22Rv1 (cell line): ENCODE measurements at regions not wholly inside any gene's neighbourhood (a gene's known extent, or its start where the extent isn't known, plus 50 kb on each side); places are given as distances from the start of the nearest gene placed in this dataset.
"Not testable (repeated sequence)": the region's sequence is repeated elsewhere in the genome, so short reads cannot be mapped to it uniquely, and the experiment has no call there.

ENCODE experiments used
- CTCF ChIP-seq: fragments of 450-650 bp; IDR thresholded peaks from 2 replicates; pipeline ENCODE4 v1.5.1; 2017; ENCODE audit warnings: mild to moderate bottlenecking
- ZFX ChIP-seq: fragments of 450-650 bp; IDR thresholded peaks from 2 replicates; pipeline ENCODE4 v1.6.1; 2017; ENCODE audit warnings: antibody characterized with exemption, borderline replicate concordance

- not testable (repeated sequence) for TF ChIP-seq CTCF, ZFX
These were observed 263.5 kb upstream of the CRIM1 start for GRCh38 chr2:36091844-36092741.
